Cardiac fibroblast (primary cell): ENCODE measurements at regions not wholly inside any gene's neighbourhood (a gene's known extent, or its start where the extent isn't known, plus 50 kb on each side); places are given as distances from the start of the nearest gene placed in this dataset.

ENCODE experiments used
- DNase-seq, 2 donors: peaks; one replicate each; pipeline versions ENCODE4 v3.0.0 to v3.0.0-alpha.2; 2010; ENCODE audit warnings: low read depth in 2 of 2
- H3K4me3 ChIP-seq, 2 donors: replicated peaks in 1 of 2; 1 replicate in 1 of 2; 2 replicates in 1 of 2; pipeline ENCODE4 v1.5.1; 2011; ENCODE audit warnings: low read depth in 2 of 2, low read length in 2 of 2, mild to moderate bottlenecking in 2 of 2, moderate library complexity in 1 of 2
- TF ChIP-seq, protein P1 (sequence below): IDR thresholded peaks from one replicate; pipeline ENCODE4 v1.5.1; 2011; ENCODE audit warnings: low read depth, mild to moderate bottlenecking, low read length, inconsistent platforms

- TF ChIP-seq, protein P1, sequence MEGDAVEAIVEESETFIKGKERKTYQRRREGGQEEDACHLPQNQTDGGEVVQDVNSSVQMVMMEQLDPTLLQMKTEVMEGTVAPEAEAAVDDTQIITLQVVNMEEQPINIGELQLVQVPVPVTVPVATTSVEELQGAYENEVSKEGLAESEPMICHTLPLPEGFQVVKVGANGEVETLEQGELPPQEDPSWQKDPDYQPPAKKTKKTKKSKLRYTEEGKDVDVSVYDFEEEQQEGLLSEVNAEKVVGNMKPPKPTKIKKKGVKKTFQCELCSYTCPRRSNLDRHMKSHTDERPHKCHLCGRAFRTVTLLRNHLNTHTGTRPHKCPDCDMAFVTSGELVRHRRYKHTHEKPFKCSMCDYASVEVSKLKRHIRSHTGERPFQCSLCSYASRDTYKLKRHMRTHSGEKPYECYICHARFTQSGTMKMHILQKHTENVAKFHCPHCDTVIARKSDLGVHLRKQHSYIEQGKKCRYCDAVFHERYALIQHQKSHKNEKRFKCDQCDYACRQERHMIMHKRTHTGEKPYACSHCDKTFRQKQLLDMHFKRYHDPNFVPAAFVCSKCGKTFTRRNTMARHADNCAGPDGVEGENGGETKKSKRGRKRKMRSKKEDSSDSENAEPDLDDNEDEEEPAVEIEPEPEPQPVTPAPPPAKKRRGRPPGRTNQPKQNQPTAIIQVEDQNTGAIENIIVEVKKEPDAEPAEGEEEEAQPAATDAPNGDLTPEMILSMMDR, result no peak
These were observed 972.0 kb upstream of the TENM3 start for GRCh38 chr4:181271116-181271640.

GRCh38 chr4:181272422-181272821 is 970.8 kb upstream of the TENM3 start:
- H3K4me3 ChIP-seq, result no peak overlapping the region
- TF ChIP-seq, protein P1, result no peak
- DNase-seq, result no peak

More at GRCh38 chr4:181271116-181271640, 972.0 kb upstream of the TENM3 start:
- no peak overlapping the region for H3K4me3 ChIP-seq
- no peak for DNase-seq

- TF ChIP-seq, protein P1, result no peak
- no peak overlapping the region for H3K4me3 ChIP-seq
- no peak for DNase-seq
These were observed 964.3 kb upstream of the TENM3 start for GRCh38 chr4:181278941-181279340.

- H3K4me3 ChIP-seq, result no peak overlapping the region
- TF ChIP-seq, protein P1, result no peak
These were observed 961.8 kb upstream of the TENM3 start for GRCh38 chr4:181281451-181281850.

GRCh38 chr4:181289198-181289597 is 954.0 kb upstream of the TENM3 start:
- no peak for DNase-seq
- H3K4me3 ChIP-seq, result no peak overlapping the region
- TF ChIP-seq, protein P1, result no peak

More at GRCh38 chr4:181281451-181281850, 961.8 kb upstream of the TENM3 start:
- DNase-seq, result no peak

- TF ChIP-seq, protein P1, result no peak
- no peak for DNase-seq
- no peak overlapping the region for H3K4me3 ChIP-seq
These were observed 951.6 kb upstream of the TENM3 start for GRCh38 chr4:181291615-181292014.

DNA sequence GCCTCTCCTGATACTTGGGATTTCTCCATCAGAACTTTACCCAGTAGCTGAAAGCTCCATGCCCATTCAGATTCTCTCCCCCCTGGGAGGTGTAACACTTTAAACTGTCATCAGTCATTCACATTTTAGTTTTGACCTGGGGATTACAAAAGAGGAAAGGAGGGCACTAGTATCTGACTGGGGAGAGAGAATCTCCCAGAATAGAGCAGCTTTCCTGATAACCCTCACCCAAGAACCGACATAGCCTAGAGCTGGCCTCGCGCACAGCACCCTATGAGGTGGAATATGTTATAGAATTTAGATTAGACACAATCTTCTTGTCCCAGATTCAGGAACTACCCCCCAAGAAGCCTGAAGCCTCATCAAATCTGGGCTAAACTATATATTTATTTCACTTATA is 950.2 kb upstream of the TENM3 start:
- DNase-seq, result no peak
- no peak overlapping the region for H3K4me3 ChIP-seq
- TF ChIP-seq, protein P1, result no peak
